ENCODE measurements at regions not wholly inside any gene's neighbourhood (a gene's known extent, or its start where the extent isn't known, plus 50 kb on each side); places are given as distances from the start of the nearest gene placed in this dataset.

GRCh38 chr14:22341049-22341448, 248.0 kb downstream of the DAD1 start:
- dilution Hi-C loops (cut with MboI; ENCODE audit: extremely low pct_ligation_motif_present, low sequenced_read_pairs) = no loop called here

GRCh38 chr14:22338917-22339715, 249.9 kb downstream of the DAD1 start:
- Histone ChIP-seq H3K4me1 (ENCODE audit: control insufficient read depth, extremely low read depth, insufficient read depth, low read length) (peaks cover 4% of the 10 kb centered on the region), H3K36me3 (ENCODE audit: control insufficient read depth in 2 of 2, extremely low read depth in 1 of 2, insufficient read depth in 2 of 2, low read length in 2 of 2) (no peaks in the 10 kb centered on the region), H3K27ac (ENCODE audit: control insufficient read depth, insufficient read depth, low read length) (no peak overlapping the region), H3K9ac (ENCODE audit: control insufficient read depth, extremely low read depth, insufficient read depth, low read length) (no peak overlapping the region), H3K4me3 (ENCODE audit: control insufficient read depth in 2 of 3, extremely low read depth in 1 of 3, insufficient read depth in 2 of 3, low read depth in 1 of 3, low read length in 3 of 3) (no peak overlapping the region), H3K27me3 (ENCODE audit: control insufficient read depth, extremely low read depth, insufficient read depth, low read length) (no peaks in the 10 kb centered on the region), H3K9me3 (ENCODE audit: control insufficient read depth, low read depth, low read length) (no peaks in the 10 kb centered on the region), H3K79me2 (ENCODE audit: control insufficient read depth, insufficient read depth, low read length) (no peaks in the 10 kb centered on the region), H3K9me1 (ENCODE audit: control insufficient read depth, extremely low read depth, insufficient read depth, low read length) (no peaks in the 10 kb centered on the region), H4K20me1 (ENCODE audit: control insufficient read depth, extremely low read depth, insufficient read depth, low read length) (no peaks in the 10 kb centered on the region), H2AFZ (ENCODE audit: control insufficient read depth, low read length) (no peak overlapping the region), H3K4me2 (ENCODE audit: control insufficient read depth, extremely low read depth, insufficient read depth, low read depth, low read length) (no peak overlapping the region)
- DNase-seq (ENCODE audit: low read depth, low spot score) = no peak
- no peak for TF ChIP-seq EZH2 (IDR thresholded peaks at IDR 0.05; ENCODE audit: low read length)
- no peak for TF ChIP-seq CTCF (optimal IDR thresholded peaks at IDR 0.05 in 1 of 3, IDR thresholded peaks at IDR 0.05 in 1 of 3, conservative IDR thresholded peaks at IDR 0.05 in 1 of 3; ENCODE audit: extremely low read depth in 1 of 3, insufficient read depth in 2 of 3, low read length in 3 of 3)
- FAIRE-seq = no peak
- dilution Hi-C loops (cut with MboI; ENCODE audit: extremely low pct_ligation_motif_present, low sequenced_read_pairs) = no loop called here

More at GRCh38 chr14:22341049-22341448, 248.0 kb downstream of the DAD1 start:
- H3K27me3 ChIP-seq (ENCODE audit: control insufficient read depth, extremely low read depth, insufficient read depth, low read length) = no peaks in the 10 kb centered on the region
- peaks cover 2% of the 10 kb centered on the region for H3K9me3 ChIP-seq (ENCODE audit: control insufficient read depth, low read depth, low read length)
- H3K36me3 ChIP-seq (ENCODE audit: control insufficient read depth in 2 of 2, extremely low read depth in 1 of 2, insufficient read depth in 2 of 2, low read length in 2 of 2) = no peaks in the 10 kb centered on the region
- H4K20me1 ChIP-seq (ENCODE audit: control insufficient read depth, extremely low read depth, insufficient read depth, low read length) = no peaks in the 10 kb centered on the region
- no peak for FAIRE-seq
- no peak for DNase-seq (ENCODE audit: low read depth, low spot score)
- no peak overlapping the region for H3K9ac ChIP-seq (ENCODE audit: control insufficient read depth, extremely low read depth, insufficient read depth, low read length)
- H3K4me2 ChIP-seq (ENCODE audit: control insufficient read depth, extremely low read depth, insufficient read depth, low read depth, low read length) = no peak overlapping the region
- no peak overlapping the region for H3K4me3 ChIP-seq (ENCODE audit: control insufficient read depth in 2 of 3, extremely low read depth in 1 of 3, insufficient read depth in 2 of 3, low read depth in 1 of 3, low read length in 3 of 3)
- H3K79me2 ChIP-seq (ENCODE audit: control insufficient read depth, insufficient read depth, low read length) = no peaks in the 10 kb centered on the region
- no peak overlapping the region for H3K27ac ChIP-seq (ENCODE audit: control insufficient read depth, insufficient read depth, low read length)
- H2AFZ ChIP-seq (ENCODE audit: control insufficient read depth, low read length) = no peak overlapping the region
- TF ChIP-seq EZH2 (IDR thresholded peaks at IDR 0.05; ENCODE audit: low read length) = no peak
- TF ChIP-seq CTCF (optimal IDR thresholded peaks at IDR 0.05 in 1 of 3, IDR thresholded peaks at IDR 0.05 in 1 of 3, conservative IDR thresholded peaks at IDR 0.05 in 1 of 3; ENCODE audit: extremely low read depth in 1 of 3, insufficient read depth in 2 of 3, low read length in 3 of 3) = no peak
- no peaks in the 10 kb centered on the region for H3K4me1 ChIP-seq (ENCODE audit: control insufficient read depth, extremely low read depth, insufficient read depth, low read length)
- H3K9me1 ChIP-seq (ENCODE audit: control insufficient read depth, extremely low read depth, insufficient read depth, low read length) = no peaks in the 10 kb centered on the region
